CD4-positive, alpha-beta T cell treated with Interleukin-15 for 1 hour (primary cell): ENCODE measurements at regions not wholly inside any gene's neighbourhood (a gene's known extent, or its start where the extent isn't known, plus 50 kb on each side); places are given as distances from the start of the nearest gene placed in this dataset.

ENCODE experiments used
- DNase-seq: peaks from one replicate; pipeline ENCODE4 v3.0.0-alpha.2; 2020

DNA sequence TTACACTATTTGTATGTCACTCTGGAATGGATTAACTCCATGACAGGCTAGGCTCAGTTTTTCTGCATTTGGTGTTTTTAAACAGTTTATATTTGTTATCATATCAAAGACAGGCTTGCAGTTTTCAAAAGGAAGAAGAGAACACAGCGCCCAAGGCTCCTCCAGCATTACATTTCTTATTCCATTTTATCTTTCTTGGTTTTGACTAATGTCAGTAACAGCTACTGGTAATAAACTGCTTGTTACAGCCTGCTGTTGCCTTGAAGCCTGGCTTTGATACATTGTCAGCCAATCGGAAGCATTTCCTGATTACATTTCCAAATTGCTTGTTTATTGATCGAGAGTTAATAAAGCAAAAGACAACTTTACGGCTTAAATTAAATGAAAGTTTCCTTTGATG lies 166.0 kb upstream of the MDFIC start:
- no peak for DNase-seq

DNA sequence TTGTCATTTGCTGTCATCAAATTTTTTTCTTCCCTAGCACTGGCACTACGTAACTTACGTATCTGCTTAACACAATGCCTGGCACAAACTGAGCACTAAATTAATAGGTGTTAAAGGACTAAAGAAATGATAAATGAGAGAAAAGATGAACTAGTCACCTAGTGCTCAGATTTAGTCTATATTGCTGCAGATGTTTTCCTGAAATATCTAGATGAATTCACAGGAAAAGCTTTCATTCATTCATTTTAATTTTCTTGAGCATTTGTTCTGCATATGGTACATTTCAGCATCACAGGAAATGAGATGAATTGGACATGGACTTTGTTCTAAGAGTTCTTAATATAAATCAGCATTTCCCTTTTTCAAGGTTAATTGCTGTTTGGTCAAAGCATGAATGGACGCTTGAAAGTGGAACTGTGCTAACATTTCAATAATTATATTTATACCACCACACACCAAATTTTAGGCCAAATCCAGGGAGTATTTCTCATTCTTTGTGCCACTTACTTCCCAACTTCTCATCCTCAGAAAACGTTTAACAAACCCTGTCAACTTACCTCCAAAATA lies 163.2 kb upstream of the MDFIC start:
- no peak for DNase-seq

DNA sequence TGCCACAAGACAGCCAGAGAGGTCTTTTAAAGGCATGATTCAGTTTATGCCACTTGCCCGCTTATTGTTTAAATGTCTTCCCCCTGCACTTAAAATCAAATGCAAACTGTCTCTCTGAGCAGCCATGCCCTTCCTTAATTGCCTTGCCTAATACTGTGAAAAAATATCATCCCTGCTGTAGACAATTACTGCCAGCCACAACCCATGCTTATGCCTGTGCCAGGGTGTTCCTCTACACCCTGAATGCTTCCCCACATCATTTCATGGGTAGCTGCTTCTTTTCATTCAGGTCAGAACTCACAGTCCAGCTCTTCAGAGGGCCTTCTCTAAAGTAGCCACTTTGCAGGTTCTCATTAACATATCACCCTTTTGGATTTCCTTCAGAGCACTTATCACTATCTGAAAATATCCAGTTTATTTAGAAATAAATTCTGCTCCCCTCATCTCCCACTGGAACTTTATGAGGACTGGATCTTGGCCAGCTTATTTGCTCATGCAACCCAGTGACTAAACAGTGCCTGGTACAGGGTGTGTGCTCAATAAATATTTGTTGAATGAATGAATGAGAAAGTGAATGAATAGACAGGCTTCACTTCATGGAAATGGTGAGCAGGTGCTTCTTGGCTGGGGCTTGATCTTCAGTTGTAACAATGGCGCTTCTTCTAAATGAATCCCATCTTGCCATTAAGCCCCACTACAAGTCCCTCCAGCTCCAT lies 162.4 kb upstream of the MDFIC start:
- no peak for DNase-seq

DNA sequence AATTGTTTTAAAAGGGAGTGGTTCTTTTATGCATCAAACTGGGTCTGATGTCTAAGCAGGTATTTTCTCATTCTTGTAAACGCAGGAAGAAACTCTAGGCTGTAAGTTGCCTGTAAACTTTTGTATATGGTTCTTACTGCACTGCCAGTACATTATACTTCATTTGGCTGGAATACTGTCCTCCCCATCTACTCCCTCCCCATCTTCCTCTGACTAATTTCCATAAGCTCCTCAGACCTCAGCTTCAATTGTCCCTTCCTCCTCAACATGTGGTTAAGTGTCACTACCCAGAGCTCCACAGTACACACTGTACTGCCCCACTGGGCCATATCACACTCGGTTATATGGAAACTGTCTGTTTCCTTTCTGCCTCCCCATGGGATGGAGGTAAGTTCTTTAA lies 161.4 kb upstream of the MDFIC start:
- DNase-seq: no peak

DNA sequence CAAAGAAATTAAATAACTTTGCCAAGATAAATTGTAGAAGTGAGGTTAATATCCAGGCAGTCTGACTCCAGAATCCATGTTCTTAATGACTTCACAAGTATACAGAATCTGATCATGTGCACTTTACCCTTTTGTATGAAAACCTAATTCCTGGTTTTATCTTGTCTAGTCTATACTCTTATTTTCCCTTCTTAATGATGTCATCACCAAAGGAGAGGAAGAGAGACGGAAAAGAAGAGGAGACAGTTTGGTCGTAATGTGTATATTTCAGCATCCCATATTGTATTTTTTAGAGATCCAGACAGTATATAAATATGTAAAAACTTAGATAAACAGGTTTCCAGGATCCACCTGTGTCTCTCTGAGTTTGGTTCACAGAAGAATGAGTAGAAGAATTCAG lies 159.9 kb upstream of the MDFIC start:
- DNase-seq: no peak

DNA sequence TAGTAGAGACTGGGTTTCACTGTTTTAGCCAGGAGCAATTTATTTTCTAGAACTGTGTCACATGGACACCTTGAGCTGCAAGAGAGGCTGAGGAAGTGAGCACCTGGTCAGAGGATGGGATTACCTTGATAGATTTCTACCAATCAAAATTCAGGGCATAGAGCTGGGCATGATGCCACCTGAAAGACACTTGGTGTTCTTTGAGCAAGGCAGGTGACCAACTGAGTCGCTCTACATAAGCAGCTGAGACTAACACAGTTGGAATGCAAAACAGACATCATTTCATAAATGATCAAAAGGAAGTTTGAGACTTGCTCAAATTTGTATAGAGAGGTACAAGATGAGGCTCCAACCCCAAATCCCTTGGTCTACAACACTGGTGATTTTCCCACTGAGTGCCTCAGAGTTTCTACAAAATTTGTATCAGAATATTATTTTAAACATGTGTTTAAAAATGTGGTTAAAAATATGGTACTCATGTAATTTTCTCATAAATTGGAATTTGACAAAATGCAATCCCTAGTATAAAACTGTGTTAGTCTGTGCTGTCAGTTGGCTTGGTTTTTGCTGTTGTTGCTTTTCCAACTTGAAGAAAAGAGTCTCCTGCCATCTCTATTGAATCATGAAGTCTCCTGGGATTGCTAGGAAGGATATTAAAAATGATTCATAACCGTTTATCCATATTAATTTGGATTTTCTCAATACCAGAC lies 156.4 kb upstream of the MDFIC start:
- DNase-seq: no peak

DNA sequence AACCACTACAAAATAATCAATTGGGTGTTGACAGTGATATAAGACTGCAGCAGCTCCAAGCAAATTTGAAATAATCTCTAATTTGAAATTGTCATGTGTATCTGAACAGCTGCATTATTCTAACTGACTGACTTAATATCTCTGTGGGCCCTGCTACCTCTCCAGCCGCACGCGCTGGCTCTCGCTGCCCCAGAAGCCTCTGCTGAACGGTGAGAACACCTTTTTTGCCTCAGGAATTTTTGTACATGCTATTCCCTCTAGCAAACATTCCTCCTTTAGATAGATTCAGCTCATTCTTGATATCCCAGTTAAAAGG lies 155.9 kb upstream of the MDFIC start:
- no peak for DNase-seq

DNA sequence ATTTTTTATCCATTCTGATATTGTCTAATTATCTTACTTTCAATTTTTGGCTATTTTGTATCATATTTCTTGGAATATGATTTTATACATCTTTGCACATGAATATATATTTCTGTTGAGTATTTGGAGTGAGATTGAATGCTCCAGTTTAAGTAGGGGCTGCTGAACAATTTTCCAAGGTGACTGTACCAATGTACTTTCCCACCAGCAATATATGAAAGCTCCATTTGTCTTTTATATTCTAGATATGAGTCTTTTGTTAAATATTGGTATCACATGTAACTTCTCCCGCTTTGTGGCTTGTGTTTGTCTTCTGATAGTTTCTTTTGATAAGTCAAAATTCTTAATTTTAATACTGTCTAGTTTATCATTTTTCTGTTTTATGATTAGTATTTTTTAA lies 144.6 kb upstream of the MDFIC start:
- no peak for DNase-seq

DNA sequence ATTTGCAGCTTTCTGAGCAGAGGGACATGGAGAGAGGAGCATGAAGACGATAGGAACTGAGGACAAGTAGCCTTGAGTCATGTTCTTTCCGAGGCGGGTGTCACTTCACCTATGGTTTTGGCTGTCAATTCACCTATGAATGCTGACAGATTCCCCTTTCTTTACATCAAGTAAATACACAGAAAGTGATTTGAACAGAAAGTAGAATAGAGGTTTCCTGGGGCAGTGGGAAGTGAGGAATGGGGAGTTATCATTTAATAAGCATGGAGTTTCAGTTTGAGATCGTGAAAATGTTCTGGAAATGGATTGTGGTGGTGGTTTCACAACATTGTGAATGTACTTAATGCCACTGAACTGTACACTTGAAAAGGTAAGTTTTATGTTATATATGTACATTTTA lies 138.4 kb upstream of the MDFIC start:
- DNase-seq: no peak

DNA sequence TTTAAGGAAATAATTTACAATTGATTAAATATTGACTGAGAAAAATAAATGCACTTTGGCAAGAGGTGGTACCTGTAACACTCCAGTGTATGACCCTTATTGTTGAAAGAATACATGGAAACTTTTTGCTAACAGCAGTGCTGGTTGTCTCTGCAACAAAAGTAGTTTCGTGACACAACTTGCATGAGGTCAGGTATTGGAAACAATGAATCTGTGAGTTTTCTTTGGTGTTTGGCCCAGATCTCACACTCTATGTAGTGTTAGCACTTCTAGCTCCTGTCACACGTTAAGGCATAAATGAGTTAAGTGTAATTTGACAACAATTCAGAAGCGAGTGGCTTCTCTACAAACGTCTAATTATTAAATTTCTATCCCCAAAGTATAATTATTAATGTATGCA lies 137.7 kb upstream of the MDFIC start:
- DNase-seq: no peak

DNA sequence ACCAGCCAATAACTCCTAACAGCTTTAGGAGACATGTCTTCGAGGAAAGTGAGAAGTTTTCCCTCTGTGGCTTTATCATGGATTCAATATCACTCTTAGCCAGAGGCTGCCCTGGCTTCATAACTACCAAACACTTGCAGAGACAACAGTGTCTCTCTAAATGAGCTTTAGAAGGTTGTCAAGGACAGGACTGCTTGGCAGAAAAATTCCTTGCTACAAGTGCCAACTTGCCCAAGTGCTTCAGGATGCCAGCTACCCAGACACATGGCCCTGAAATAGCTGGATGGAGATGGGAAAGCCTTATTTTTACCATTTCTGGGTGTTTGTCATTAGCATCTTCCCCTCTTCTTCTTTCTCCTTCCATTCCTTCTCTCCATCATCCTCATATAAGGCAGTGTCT lies 137.1 kb upstream of the MDFIC start:
- DNase-seq: no peak

DNA sequence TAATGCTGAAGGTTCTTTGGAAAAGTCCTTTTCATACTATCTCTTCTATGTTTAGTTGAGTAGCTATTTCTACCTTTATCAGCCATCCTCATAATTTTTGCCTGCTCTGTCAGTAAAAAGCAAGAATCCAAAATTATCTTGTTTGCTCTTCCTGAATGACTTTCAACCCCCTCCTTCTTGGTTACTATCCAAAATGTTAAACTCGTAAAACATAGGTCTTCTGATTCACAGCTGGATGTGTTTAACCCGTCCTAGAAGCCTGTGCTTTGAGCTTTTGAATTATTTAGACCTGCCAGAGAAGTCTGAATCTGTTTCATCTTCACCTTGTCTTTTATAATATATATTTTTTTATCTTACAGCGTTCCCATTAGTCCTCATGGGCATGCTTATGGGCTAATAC lies 136.4 kb upstream of the MDFIC start:
- no peak for DNase-seq

DNA sequence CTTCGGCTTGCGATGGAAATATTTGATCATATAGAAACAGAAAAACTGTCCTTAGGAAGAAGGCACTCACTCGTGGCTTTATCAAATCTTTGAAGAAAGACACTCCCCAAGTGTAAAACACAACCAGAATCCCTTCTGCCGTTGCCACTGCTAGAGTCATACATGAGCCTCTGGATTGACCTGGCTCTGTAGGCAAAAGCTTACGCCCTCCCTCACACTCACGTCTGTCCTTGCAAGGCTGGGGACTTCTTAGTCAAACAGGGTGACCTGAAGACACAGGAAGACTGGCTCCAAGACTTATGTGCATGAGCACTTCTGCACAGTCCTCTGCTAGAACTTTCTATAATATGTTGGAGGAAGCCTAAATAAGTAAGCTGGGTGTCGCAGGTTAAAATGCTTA lies 135.4 kb upstream of the MDFIC start:
- DNase-seq: no peak

DNA sequence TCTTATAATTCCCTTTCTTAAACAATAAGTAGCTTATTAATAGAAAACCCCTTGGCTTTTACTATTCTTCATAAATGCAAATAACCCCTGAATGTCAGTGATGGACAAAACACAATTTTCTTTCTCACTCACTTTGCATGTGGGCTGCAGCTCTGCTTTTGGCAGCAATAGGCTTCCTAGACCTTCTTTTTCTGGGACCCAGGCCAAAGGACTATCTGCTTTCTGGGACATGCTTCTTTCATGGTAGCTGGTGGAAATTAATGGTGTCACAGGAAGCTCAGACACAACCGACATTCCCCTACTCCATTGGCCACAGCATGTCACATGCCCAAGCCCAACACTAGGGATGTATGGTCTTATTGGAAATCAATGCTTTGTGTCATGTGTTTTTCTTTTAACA lies 134.3 kb upstream of the MDFIC start:
- DNase-seq: no peak

DNA sequence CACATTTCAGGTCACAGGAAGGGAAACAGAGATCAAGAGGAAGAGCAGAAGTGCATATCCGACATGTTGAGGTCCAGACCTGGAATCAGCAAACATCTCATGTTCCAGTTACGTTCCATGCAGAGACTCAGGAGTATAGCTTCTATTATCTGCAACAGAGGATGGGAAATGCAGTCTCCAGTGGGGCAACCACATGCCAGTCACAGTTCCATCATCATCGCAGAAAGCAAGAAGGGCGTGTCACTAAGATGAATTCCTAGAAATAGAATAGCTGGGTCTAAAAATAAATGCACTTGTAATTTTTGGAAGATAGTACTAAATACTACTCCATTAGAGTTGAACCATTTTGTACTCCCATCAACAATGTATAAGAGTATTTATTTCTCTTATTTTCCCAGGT lies 133.2 kb upstream of the MDFIC start:
- DNase-seq: no peak

DNA sequence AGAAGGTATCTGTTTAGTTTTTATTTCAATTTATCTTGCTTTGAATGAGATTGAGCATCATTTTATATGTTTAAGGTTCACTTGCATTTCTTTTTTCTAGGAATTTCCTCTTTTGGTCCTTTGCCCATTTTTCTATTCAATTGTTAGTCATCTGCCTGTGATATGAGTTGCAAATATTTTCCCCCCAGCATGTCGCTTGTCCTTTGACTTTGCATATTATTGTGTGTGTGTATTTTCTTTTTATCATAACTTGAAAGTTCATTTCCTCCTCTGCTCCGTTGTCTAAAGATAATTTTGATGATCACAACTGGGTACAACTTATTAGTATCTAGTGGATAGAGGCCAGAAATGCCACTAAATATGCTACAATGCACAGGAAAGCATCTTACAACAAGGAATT lies 132.7 kb upstream of the MDFIC start:
- no peak for DNase-seq

DNA sequence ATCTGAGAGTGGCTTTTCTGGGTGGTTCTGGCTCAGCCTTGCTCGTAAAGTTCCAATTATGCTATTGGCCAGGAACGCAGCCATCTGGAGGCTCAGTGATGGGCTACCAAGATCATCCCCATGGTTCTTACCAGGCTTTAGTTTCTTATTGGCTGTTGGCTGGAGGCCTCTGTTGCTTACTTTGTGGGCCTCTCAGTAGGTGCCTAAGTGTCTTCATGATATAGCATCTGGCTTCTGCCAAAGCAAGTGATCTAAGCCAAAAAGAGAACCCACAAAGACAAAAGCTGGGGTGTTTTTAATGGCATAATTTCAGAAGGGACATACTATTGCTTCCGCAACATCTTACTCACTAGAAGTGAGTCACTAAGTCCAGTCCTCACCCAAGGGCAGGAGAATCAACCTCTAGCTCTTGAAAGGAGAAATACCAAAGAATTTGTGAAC lies 132.0 kb upstream of the MDFIC start:
- DNase-seq: no peak

DNA sequence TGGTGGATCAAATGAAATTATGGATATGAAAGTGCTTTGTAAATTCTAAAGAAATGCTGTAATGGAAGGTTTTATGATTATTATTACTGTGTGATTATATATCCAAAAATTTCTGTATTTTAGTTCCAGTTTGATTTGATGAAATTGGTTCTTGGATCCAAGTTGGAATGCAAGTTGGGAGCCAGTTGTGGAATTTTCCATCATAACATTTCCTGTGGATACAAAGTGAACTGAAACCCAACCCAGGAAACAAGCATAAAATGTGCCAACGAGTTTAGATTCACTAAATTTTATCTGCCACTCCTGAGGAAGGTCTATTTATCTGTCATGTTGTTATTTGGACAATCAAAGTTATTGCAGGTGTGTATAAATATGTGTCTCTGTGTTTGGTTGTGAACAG lies 131.4 kb upstream of the MDFIC start:
- no peak for DNase-seq

DNA sequence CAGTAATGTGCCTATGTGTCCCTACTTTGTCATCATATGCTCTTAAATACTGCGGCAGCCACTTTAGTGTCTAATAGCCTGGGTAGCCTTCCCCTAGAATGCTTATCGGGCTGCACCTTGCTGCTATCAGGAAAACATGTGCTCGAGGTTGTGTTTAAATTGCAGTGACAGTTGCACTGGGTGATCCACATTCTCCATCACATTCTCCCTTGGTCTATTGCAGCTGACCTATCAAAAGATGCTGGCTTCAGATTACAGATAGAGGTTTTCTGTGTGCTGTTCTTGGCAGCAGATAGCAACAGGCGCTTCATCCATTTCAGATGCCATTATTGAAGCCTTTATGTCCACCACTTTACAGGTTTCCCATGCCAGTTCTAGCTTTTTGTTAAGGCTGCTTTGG lies 130.1 kb upstream of the MDFIC start:
- DNase-seq: no peak

DNA sequence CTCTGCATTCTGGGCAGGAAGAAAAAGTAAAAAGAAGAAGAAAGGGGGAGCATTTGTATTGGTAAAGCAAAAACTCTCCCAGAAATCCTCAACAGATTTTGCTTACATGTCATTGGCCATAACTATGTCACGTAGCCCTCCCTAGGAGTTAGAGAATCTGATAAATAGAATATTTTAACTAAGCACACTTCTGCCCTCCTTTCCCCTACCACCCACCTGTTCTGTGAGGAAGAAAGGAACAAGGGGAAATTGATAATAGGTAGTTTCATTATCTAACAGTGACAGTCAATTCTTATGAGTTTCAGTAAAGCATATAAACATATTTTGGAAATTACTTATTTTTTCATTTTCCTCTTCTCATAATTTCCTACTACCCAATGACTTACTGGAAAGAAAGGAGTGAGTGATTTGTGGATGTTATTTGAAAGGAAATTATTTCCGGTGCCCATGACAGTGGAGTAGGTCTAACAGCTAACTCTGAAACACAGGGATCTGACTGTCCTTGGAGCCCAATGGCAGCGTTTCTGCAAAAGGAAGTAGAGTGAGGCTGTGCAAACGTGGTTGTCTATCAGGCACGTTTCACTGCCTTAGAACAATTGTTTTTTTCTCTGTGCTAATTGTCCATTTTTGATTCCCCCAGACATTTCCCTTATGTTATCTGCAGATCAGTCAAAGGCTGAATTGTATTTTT lies 128.6 kb upstream of the MDFIC start:
- no peak for DNase-seq

DNA sequence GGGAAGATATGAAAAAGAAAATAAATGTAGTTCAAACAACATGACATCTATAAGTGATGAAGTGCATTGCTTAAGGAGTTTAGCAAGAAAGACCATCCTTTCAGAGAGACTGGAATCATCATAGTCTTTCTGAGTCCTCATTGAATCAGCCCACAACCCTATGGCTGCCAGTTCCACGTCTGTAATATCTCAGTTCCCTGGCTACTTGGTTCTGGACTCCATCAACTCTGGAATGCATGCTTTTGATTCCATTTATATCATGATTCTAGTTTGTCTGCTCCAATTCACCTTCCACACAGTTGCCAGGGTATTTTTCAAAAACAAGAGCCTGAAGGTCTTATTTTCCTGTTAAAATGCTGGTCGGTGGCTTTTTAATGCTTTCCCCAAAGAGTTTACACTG lies 126.4 kb upstream of the MDFIC start:
- DNase-seq: no peak

DNA sequence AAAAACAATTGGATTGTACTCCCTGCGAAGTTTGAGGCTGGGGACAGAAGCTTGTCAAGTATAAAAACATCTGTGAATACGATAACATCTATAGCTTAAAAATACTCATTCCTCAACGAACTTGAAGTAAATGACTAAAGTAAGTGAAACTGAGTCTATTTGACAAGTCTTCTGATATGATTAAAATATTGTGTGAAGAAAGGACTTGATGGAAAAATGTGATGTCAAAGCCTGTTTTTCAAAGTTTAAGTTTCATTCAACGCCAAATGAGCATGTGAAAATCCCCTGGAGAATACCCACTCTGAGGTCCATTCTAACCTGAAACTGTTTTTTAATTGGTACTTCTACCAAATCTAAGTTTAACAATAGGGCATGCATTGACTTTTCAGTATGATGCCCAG lies 122.3 kb upstream of the MDFIC start:
- DNase-seq: no peak

DNA sequence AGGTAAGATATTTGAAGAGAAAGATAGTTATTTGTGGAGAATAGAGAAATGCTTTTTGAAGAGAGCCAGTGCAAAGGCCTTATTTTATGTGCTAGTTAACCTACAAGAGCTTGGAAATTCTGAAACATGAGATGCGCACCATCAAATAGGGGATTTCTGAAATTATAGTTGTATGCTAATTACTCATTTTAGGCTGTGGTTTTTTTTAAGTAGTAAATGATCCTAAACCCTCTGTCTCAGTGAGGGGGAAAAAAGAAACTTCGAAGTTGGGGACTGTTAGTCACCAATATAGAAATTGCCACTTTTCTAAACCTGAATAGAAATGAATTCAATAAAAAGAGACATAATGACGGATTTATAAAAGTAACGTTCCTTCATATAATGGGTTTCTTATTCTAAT lies 119.3 kb upstream of the MDFIC start:
- no peak for DNase-seq

DNA sequence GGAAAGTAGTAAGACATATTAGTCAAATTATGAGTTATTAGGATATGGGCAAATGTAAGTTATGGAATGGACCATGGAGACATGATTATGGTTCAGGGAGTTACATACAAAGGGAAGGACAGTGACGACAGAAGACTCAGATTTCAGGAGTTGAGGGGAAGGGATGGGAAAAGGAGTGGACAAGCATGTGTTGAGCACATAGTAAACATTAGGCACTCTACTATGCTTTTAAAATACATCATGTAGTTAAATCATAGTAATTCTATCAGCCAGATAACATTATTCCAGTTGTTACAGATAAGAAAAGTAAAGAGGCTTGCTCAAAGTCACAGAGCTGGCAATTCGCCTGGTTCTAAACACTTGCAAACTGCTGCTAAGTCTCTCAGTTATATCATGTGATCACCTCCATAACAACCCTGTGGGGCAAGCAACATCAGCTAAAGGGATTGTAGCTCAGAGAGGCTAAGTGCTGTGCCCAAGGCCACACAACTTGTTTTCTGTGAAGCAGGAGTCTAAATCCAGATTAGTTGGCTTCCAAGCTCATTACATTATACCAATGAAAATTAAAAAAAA lies 115.2 kb upstream of the MDFIC start:
- no peak for DNase-seq
